Adrenal gland (tissue), 5 donors: ENCODE measurements at regions not wholly inside any gene's neighbourhood (a gene's known extent, or its start where the extent isn't known, plus 50 kb on each side); places are given as distances from the start of the nearest gene placed in this dataset.

Source experiments
- CTCF ChIP-seq, 6 experiments: fragments of 450-650 bp in 4 of 6; fragments of 200-600 bp in 2 of 6; sonication (generic) in 1 of 6; IDR thresholded peaks; 1 replicate in 5 of 6; 2 replicates in 1 of 6; pipeline versions ENCODE4 v1.5.1 to v1.8.0; 2016 to 2021; ENCODE audit warnings: antibody characterized with exemption in 6 of 6, mild to moderate bottlenecking in 2 of 6, moderate library complexity in 1 of 6
- POLR2A ChIP-seq, 2 donors: fragments of 450-650 bp; IDR thresholded peaks; one replicate each; pipeline ENCODE4 v1.6.1; 2017; ENCODE audit warnings: antibody characterized with exemption in 2 of 2, mild to moderate bottlenecking in 2 of 2, moderate library complexity in 1 of 2
- donor health status: DM: no; HTN: no; CAD: no.

- no peak for TF ChIP-seq CTCF (IDR thresholded peaks at IDR 0.05)
- TF ChIP-seq POLR2A (IDR thresholded peaks at IDR 0.05): no peak
Measured at GRCh38 chr6:40891686-40892085, 147.3 kb downstream of the UNC5CL start.
